GM12801 (cell line): ENCODE measurements at regions not wholly inside any gene's neighbourhood (a gene's known extent, or its start where the extent isn't known, plus 50 kb on each side); places are given as distances from the start of the nearest gene placed in this dataset.

Experiments
- TF ChIP-seq, protein P1 (sequence below): IDR thresholded peaks from one replicate; pipeline ENCODE4 v1.5.1; 2011; ENCODE audit warnings: control low read depth; ENCODE audit not compliant: insufficient read length; ENCODE audit errors: extremely low read depth

DNA sequence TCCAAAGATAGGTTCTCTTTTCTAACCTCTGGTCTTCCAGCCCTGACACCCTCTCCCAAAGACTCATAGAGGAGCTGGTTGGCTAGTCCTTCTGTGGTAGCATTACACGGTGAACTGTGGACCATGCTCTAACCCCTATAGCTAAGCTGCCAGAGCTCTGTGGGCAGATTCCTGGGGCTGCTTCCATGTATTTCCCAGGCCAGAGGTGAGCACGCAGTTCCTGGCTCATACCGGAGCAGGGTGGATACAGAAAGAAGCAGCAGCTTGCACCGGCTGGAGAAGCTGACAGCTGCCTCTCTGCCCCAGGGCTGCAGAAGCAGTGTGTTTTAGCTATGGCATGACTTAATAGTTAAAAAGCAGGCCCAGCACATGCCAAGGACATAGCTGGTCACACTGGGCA lies 84.1 kb upstream of the FOXP4 start:
- TF ChIP-seq, protein P1, sequence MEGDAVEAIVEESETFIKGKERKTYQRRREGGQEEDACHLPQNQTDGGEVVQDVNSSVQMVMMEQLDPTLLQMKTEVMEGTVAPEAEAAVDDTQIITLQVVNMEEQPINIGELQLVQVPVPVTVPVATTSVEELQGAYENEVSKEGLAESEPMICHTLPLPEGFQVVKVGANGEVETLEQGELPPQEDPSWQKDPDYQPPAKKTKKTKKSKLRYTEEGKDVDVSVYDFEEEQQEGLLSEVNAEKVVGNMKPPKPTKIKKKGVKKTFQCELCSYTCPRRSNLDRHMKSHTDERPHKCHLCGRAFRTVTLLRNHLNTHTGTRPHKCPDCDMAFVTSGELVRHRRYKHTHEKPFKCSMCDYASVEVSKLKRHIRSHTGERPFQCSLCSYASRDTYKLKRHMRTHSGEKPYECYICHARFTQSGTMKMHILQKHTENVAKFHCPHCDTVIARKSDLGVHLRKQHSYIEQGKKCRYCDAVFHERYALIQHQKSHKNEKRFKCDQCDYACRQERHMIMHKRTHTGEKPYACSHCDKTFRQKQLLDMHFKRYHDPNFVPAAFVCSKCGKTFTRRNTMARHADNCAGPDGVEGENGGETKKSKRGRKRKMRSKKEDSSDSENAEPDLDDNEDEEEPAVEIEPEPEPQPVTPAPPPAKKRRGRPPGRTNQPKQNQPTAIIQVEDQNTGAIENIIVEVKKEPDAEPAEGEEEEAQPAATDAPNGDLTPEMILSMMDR: no peak

DNA sequence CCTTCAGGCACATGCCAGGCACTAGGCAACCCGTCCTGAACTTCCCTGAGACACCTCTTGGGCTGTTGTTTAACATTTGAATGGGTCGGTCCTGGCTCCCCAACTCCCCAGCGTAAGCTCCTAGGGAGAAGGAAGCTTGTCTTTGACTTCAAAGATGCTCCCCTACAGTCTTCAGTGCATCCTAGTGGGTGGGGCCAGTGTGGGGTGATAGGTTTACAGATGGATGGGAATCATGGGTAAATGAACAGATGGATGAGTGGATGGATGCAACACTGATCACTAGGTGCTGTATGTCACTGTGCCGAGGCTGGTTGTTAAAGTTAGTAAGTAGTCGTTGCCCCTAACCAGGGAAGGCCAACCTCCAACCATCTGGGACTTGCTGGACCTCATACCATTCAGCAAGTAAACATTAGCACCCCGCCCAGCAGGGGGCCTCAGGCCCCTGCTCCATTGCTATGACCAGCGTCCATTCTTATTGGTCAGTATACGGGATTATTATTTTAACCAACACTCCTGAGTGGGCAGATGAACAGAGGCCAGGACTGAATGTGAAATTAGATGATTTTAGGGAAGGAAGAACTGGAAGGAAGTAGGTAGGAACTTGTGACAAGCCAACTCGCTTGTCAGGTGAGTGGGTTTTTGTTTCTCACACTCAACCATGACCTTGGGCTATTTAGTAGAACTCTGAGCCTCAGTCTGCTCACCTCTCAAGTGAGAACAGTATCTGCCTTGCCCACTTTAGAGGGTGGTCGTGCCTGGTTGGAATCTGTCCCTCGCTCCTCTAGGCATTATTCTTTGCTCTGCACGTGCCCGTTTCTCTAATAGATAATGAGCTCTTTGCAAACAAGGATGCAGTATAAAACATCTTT lies 82.9 kb upstream of the FOXP4 start:
- TF ChIP-seq, protein P1: no peak

DNA sequence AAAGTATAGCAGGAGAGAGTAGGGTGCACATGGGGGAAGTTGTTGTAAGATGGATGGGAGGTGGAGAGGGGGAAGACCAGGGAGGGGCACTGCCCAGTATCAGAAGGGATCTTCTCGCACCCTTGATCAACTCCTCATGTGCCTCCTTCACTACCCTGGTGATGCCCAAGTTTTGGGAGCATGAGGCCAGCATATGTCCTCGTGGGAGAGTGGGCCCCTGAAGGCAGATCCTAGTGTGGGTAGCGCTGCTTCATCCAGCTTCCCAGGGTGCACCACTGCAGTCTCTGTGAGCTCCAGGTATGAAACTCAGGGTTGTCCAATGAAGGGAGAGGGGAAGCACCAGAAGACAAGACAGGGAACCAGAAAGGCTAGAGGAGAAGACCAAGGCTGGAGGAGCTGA lies 82.2 kb upstream of the FOXP4 start:
- TF ChIP-seq, protein P1: no peak

DNA sequence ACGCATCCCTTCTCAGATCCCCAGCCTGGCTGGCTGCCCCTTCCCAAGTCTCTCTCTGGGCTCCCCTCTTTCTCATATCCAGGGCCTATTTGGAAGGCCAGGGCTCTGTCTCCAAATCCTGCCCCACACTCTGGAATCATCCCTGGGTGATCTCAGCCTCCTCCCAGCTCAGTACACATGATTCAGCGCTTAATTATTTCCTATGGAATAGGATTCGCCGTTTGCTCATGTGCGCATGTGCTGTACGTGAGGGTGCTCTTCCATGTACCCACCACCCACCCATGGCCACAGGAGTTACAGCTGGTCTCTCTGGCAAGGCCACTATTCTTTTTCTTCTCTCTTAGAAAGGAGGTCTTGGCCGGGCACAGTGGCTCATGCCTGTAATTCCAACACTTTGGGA lies 81.7 kb upstream of the FOXP4 start:
- TF ChIP-seq, protein P1: no peak

DNA sequence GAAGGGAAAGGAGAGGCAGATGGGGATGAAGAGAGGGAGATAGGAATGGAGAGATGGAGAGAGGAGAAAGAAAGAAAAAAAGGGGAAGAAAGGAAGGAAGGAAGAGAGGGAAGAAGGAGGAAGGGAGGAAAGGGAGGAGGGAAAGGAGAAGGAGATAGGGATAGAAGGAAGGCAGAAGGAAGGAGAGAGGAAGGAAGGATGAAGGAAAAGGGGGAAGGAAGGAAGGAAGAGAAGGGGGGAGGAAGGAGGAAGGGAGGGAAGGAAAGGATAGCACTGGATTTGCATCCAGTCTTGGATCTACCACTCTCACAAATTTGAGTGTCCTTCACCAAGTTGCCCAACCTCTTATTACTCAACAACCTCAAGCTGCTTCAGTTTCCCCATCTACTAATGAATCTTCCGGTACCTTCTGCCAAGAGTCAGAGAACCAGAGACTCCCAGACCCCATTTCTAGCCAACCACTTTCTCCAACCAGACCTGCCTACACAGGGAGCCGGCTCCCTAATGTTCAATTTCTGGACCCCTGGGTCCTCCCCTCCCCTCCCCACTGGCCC lies 79.7 kb upstream of the FOXP4 start:
- TF ChIP-seq, protein P1: no peak

DNA sequence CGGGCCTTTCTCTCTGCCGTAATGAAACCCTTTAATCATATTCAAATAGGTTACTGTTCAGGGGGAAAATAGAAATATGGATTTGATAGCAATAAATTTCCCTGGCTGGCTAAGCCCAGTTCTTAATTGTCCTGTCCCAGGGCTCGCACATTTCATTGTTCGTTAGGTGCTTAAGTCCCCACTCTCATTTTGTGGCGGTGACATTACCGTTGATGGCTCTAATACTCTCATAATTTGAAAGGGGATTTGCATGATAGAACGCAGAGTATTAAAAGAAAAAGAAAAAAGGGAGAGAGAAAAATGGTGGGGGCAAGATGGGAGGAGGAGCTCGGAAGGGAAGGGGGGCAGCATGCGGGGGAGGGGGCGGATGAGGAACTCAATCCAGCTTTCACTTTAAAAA lies 79.1 kb upstream of the FOXP4 start:
- TF ChIP-seq, protein P1: no peak

DNA sequence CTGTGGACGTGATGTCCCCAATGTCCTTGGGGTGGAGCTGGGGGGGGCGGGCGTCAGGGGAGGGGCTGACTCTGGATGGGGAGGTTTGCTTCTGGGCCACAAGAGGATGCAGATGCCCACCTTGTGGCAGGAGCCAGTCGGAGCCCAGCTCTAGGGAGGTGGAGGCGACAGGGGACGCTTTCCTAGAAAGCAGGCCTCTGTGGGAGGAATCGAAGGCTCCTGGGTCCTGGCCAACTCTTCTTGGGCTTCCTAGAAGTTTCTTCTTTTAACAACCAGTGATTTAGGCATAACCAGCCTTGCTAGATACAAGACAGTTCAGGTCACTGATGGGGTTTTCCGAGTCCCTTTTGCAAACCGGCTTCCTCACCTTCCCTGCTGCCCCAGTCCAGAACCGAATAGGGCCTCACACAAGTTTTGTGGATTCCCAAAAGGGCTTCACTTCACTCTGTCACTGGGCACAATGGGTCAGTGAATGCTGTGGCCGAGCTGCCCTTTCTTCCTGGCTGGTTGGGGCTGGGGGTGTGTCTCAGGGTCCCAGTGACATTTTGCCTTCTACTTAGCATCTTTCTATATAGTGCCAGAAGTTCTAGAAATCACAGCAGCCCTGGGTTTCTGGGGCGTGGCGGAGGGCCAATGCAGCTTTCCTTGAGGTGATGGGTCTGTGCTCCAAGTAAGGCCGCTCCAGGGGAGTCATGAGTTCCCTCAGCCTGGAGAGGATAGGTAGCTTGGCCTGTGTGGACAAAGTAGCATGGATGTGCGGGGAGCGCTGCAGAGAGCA lies 78.4 kb upstream of the FOXP4 start:
- TF ChIP-seq, protein P1: no peak
